IMR-90 (cell line): ENCODE measurements at regions not wholly inside any gene's neighbourhood (a gene's known extent, or its start where the extent isn't known, plus 50 kb on each side); places are given as distances from the start of the nearest gene placed in this dataset.
A peak's percentile ranks its signal among the peaks of the same experiment; 100 is the strongest.

ENCODE experiments used
- ATAC-seq: fragments of 200-7000 bp; cut with Tn5 transposase; 2 replicates; pipeline ENCODE4 v1.9.1; 2020; ENCODE audit warnings: low read depth, mild to moderate bottlenecking, moderate library complexity
- BruUV-seq: library from RNA; stranded (reverse); fragments of 400-500 nt; replicated peaks from 2 replicates; lab custom pipeline; 2021; lab: Mats Ljungman, UMichigan
- CTCF ChIA-PET: fragments of 300-600 bp; formaldehyde crosslinking; extraction: SDS; loops from one replicate; lab custom pipeline; 2021; ENCODE audit warnings: antibody characterized with exemption; lab: Yijun Ruan, JAX
- POLR2A ChIA-PET: fragments of 300-600 bp; sonication (Branson Sonifier 250); formaldehyde crosslinking; loops from one replicate; lab custom pipeline; 2022; ENCODE audit warnings: antibody characterized with exemption; ENCODE audit not compliant: unreplicated experiment; lab: Charles Lee
- DNase-seq: peaks from one replicate; pipeline ENCODE4 v3.0.0; 2013
- H2AFZ ChIP-seq: replicated peaks from 2 replicates; pipeline ENCODE3; 2013; ENCODE audit warnings: low read length, mild to moderate bottlenecking; ENCODE audit not compliant: poor library complexity
- H2AK5ac ChIP-seq: 2 replicates; pipeline ENCODE4 v1.6.1; 2013; ENCODE audit warnings: low read depth, low read length, inconsistent platforms
- H2AK9ac ChIP-seq: replicated peaks from 2 replicates; pipeline ENCODE3; 2013; ENCODE audit warnings: mild to moderate bottlenecking, low read depth, low read length, moderate library complexity; ENCODE audit not compliant: poor library complexity
- H2BK120ac ChIP-seq: 2 replicates; pipeline ENCODE4 v1.6.1; 2013; ENCODE audit warnings: low read depth, low read length, inconsistent platforms
- H2BK15ac ChIP-seq: 3 replicates; pipeline ENCODE4 v1.6.1; 2013; ENCODE audit warnings: low read depth, low read length, inconsistent platforms
- H2BK20ac ChIP-seq: 2 replicates; pipeline ENCODE4 v1.6.1; 2013; ENCODE audit warnings: low read depth, mild to moderate bottlenecking, inconsistent platforms, low read length, moderate library complexity
- H2BK5ac ChIP-seq: 2 replicates; pipeline ENCODE4 v1.6.1; 2013; ENCODE audit warnings: mild to moderate bottlenecking, low read depth, low read length, inconsistent platforms; ENCODE audit not compliant: poor library complexity, severe bottlenecking
- H3K14ac ChIP-seq: replicated peaks from 2 replicates; pipeline ENCODE4 v1.6.1; 2013; ENCODE audit warnings: low read depth, low read length, inconsistent platforms
- H3K18ac ChIP-seq: 2 replicates; pipeline ENCODE4 v1.6.1; 2013; ENCODE audit warnings: low read depth, low read length, control low read depth
- H3K23ac ChIP-seq: 2 replicates; pipeline ENCODE4 v1.6.1; 2013; ENCODE audit warnings: low read depth, low read length, inconsistent platforms
- H3K27ac ChIP-seq: 2 replicates; pipeline ENCODE4 v1.5.1; 2013; ENCODE audit warnings: mild to moderate bottlenecking, control low read depth, low read length; ENCODE audit not compliant: insufficient read depth
- H3K27me3 ChIP-seq: 2 replicates; pipeline ENCODE4 v1.6.1; 2013; ENCODE audit warnings: low read length; ENCODE audit not compliant: control insufficient read depth, insufficient read depth
- H3K36me3 ChIP-seq: 2 replicates; pipeline ENCODE4 v1.6.1; 2013; ENCODE audit warnings: low read length, mixed read lengths; ENCODE audit not compliant: control insufficient read depth, insufficient read depth
- H3K4ac ChIP-seq: 2 replicates; pipeline ENCODE4 v1.6.1; 2013; ENCODE audit warnings: low read depth, low read length, inconsistent platforms
- H3K4me1 ChIP-seq: 2 replicates; pipeline ENCODE4 v1.6.1; 2013; ENCODE audit warnings: low read length, mixed read lengths; ENCODE audit not compliant: control insufficient read depth, insufficient read depth
- H3K4me2 ChIP-seq: 2 replicates; pipeline ENCODE4 v1.6.1; 2013; ENCODE audit warnings: low read depth, mild to moderate bottlenecking, control low read depth, low read length, moderate library complexity
- H3K4me3 ChIP-seq: 2 replicates; pipeline ENCODE4 v1.5.1; 2013; ENCODE audit warnings: low read depth, mild to moderate bottlenecking, control low read depth, low read length, moderate library complexity; ENCODE audit not compliant: insufficient read depth
- H3K56ac ChIP-seq: 2 replicates; pipeline ENCODE4 v1.6.1; 2013; ENCODE audit warnings: low read length, inconsistent platforms; ENCODE audit not compliant: insufficient read depth; ENCODE audit errors: extremely low read depth
- H3K79me1 ChIP-seq, 2 experiments: 2 replicates each; pipeline ENCODE4 v1.6.1; 2013; ENCODE audit warnings: low read length in 2 of 2, inconsistent platforms in 1 of 2, low read depth in 1 of 2
- H3K9ac ChIP-seq: 2 replicates; pipeline ENCODE4 v1.6.1; 2013; ENCODE audit warnings: low read depth, low read length, control low read depth
- H3K9me1 ChIP-seq: 2 replicates; pipeline ENCODE4 v1.6.1; 2013; ENCODE audit warnings: low read length, inconsistent platforms; ENCODE audit not compliant: insufficient read depth
- H3K9me3 ChIP-seq: 2 replicates; pipeline ENCODE4 v1.6.1; 2013; ENCODE audit warnings: low read length; ENCODE audit not compliant: control insufficient read depth, insufficient read depth
- H4K20me1 ChIP-seq: 2 replicates; pipeline ENCODE4 v1.6.1; 2013; ENCODE audit warnings: low read length, inconsistent platforms; ENCODE audit not compliant: insufficient read depth
- H4K5ac ChIP-seq: 2 replicates; pipeline ENCODE4 v1.6.1; 2013; ENCODE audit warnings: mild to moderate bottlenecking, low read depth, low read length, control low read depth
- H4K8ac ChIP-seq, 2 experiments: 2 replicates each; pipeline ENCODE4 v1.6.1; 2013; ENCODE audit warnings: low read depth in 2 of 2, low read length in 2 of 2, control low read depth in 1 of 2, inconsistent platforms in 1 of 2
- H4K91ac ChIP-seq: 2 replicates; pipeline ENCODE4 v1.6.1; 2013; ENCODE audit warnings: low read depth, low read length, inconsistent platforms; ENCODE audit not compliant: insufficient read depth
- BHLHE40 ChIP-seq: fragments of 150-350 bp; IDR thresholded peaks from 2 replicates; pipeline ENCODE4 v1.6.1; 2016; ENCODE audit warnings: mild to moderate bottlenecking, low read depth, low read length
- CEBPB ChIP-seq: IDR thresholded peaks from 2 replicates; pipeline ENCODE4 v1.6.1; 2012; ENCODE audit warnings: low read depth, low read length, improper control_type of control experiment
- CHD1 ChIP-seq: IDR thresholded peaks from 2 replicates; pipeline ENCODE4 v1.6.1; 2012; ENCODE audit warnings: low read depth, low read length, improper control_type of control experiment
- CTCF ChIP-seq: conservative IDR thresholded peaks from 2 replicates; pipeline ENCODE4 v1.5.1; 2012; ENCODE audit warnings: mild to moderate bottlenecking, low read depth, low read length, improper control_type of control experiment
- ELK1 ChIP-seq: fragments of 150-350 bp; IDR thresholded peaks from 2 replicates; pipeline ENCODE4 v1.6.1; 2016; ENCODE audit warnings: low read depth, mild to moderate bottlenecking, low read length, moderate library complexity, borderline replicate concordance
- FOS ChIP-seq: fragments of 150-350 bp; IDR thresholded peaks from 2 replicates; pipeline ENCODE4 v1.6.1; 2016; ENCODE audit warnings: low read depth, low read length
- MAFK ChIP-seq: IDR thresholded peaks from 2 replicates; pipeline ENCODE4 v1.6.1; 2012; ENCODE audit warnings: low read depth, low read length, improper control_type of control experiment
- MAZ ChIP-seq: IDR thresholded peaks from 2 replicates; pipeline ENCODE4 v1.6.1; 2012; ENCODE audit warnings: low read depth, mild to moderate bottlenecking, low read length, improper control_type of control experiment, moderate library complexity, borderline replicate concordance
- NFE2L2 ChIP-seq: fragments of 150-350 bp; IDR thresholded peaks from 2 replicates; pipeline ENCODE4 v1.6.1; 2016; ENCODE audit warnings: low read depth, mild to moderate bottlenecking, low read length
- RAD21 ChIP-seq: IDR thresholded peaks from 2 replicates; pipeline ENCODE4 v1.6.1; 2012; ENCODE audit warnings: low read length, improper control_type of control experiment
- RFX5 ChIP-seq: IDR thresholded peaks from 2 replicates; pipeline ENCODE4 v1.8.0; 2012; ENCODE audit warnings: low read depth, mild to moderate bottlenecking, low read length, moderate library complexity
- SMC3 ChIP-seq: fragments of 150-350 bp; IDR thresholded peaks from 2 replicates; pipeline ENCODE4 v1.6.1; 2016; ENCODE audit warnings: low read depth, mild to moderate bottlenecking, antibody characterized with exemption, low read length, moderate library complexity
- USF2 ChIP-seq: fragments of 150-350 bp; IDR thresholded peaks from 2 replicates; pipeline ENCODE4 v1.6.1; 2017; ENCODE audit warnings: mild to moderate bottlenecking, antibody characterized with exemption, low read length, low read depth
- WGBS, 2 experiments: methylation state at CpG; one replicate each; pipeline versions ENCODE4 v1.1.5 to v1.1.7; 2013; ENCODE audit warnings: missing lambda C conversion rate in 2 of 2; ENCODE audit not compliant: insufficient read length in 1 of 2; ENCODE audit errors: extremely low coverage in 2 of 2; 5-methylcytosine and 5-hydroxymethylcytosine counted together
- dilution Hi-C: fragments of 300-500 bp; cut with HindIII; formaldehyde crosslinking; loops from one replicate; pipeline ENCODE4 v1.14.3; 2018; ENCODE audit warnings: low sequenced_read_pairs; ENCODE audit not compliant: unreplicated experiment
- in situ Hi-C: fragments of 300-500 bp; cut with MboI; formaldehyde crosslinking; loops from 3 replicates; pipeline ENCODE4 v1.14.3; 2019; ENCODE audit warnings: low sequenced_read_pairs, inconsistent platforms, mixed read lengths
- intact Hi-C: fragments of 100-400 bp; cut with micrococcal nuclease; formaldehyde crosslinking; loops from 2 replicates; pipeline ENCODE4 v1.10.0; 2022

- peak overlapping the region; percentile 73 for H2AK9ac ChIP-seq
- H4K91ac ChIP-seq: peak overlapping the region; percentile 99
- H3K4ac ChIP-seq: peak overlapping the region; percentile 93
- no CpG with 5 or more reads among the region's 5 CpGs for WGBS, 2 experiments
- H3K4me3 ChIP-seq: no peak overlapping the region
- peak overlapping the region; percentile 25 for H2AFZ ChIP-seq
- H4K5ac ChIP-seq: peak overlapping the region; percentile 96
- H3K23ac ChIP-seq: peak overlapping the region; percentile 78
- H3K27ac ChIP-seq: peak overlapping the region; percentile 99
- peaks cover 9% of the 10 kb centered on the region for H3K36me3 ChIP-seq
- peaks cover 11% of the 10 kb centered on the region for H3K9me1 ChIP-seq
- peak overlapping the region; percentile 32; the same call in 1 of the 2 replicates for H3K4me2 ChIP-seq
- dilution Hi-C loops (no loop called here), in situ Hi-C loops (loop anchor here (5.0 kb wide), 1 partner anchor 203 kb away; no protein-coding TSS in a partner anchor), intact Hi-C loops (loop anchor here (2.0 to 10.0 kb wide), 3 partner anchors 123 to 372 kb away; no protein-coding TSS in a partner anchor)
- peak overlapping the region; percentile 89 for H2BK15ac ChIP-seq
- H2BK120ac ChIP-seq: peak overlapping the region; percentile 99
- H2AK5ac ChIP-seq: peak overlapping the region; percentile 92
- H3K4me1 ChIP-seq: peaks cover 14% of the 10 kb centered on the region
- H4K8ac ChIP-seq: peak overlapping the region; percentile 92 to 94
- no TSS peak for BruUV-seq
- ChIA-PET POLR2A (no interaction called here), CTCF (no interaction called here)
- peak; percentile 49 for DNase-seq
- no peaks in the 10 kb centered on the region for H3K9me3 ChIP-seq
- TF ChIP-seq BHLHE40 (no peak), CHD1 (no peak), MAZ (no peak), RAD21 (no peak), ELK1 (no peak), FOS (no peak), MAFK (no peak), CTCF (no peak), NFE2L2 (no peak), RFX5 (no peak), CEBPB (no peak), SMC3 (no peak), USF2 (no peak)
- peak overlapping the region; percentile 79 for H3K56ac ChIP-seq
- H2BK20ac ChIP-seq: peak overlapping the region; percentile 98
- peaks cover 35 to 45% of the 10 kb centered on the region in 2 experiments for H3K79me1 ChIP-seq
- peak overlapping the region; percentile 99 for H3K18ac ChIP-seq
- peak overlapping the region; percentile 45 for H3K9ac ChIP-seq
- no peaks in the 10 kb centered on the region for H4K20me1 ChIP-seq
- peak overlapping the region; percentile 84 for H3K14ac ChIP-seq
- H2BK5ac ChIP-seq: peak overlapping the region; percentile 95
- no peak for ATAC-seq
- no peaks in the 10 kb centered on the region for H3K27me3 ChIP-seq
These were observed 212.2 kb downstream of the CHRM2 start for GRCh38 chr7:137080516-137081203.
